ENCODE measurements at regions not wholly inside any gene's neighbourhood (a gene's known extent, or its start where the extent isn't known, plus 50 kb on each side); places are given as distances from the start of the nearest gene placed in this dataset.
A peak's percentile ranks its signal among the peaks of the same experiment; 100 is the strongest.
"Not testable (repeated sequence)": the region's sequence is repeated elsewhere in the genome, so short reads cannot be mapped to it uniquely, and the experiment has no call there.

DNA sequence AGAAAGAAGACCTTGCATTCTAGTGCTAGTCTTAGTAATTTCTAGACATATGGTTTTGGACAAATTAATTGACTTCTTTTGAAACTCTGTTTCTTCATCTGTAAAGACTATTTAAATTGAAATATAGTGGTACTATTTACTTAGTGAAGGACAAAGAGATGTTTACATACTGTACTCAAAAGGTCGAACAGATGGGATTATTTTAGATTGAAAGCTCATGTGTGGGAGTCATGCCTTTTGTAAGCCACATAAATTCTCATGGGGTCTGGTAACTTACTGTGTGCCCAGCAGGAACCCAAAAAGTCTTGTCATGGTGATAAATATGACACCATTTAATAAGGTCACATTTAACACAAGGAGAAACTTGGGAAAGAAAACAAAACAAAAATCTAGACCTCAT, 368.2 kb upstream of the CITED2 start:
- Histone ChIP-seq H3K9me3 (peaks cover 8% of the 10 kb centered on the region), H3K36me3 (peaks cover 2% of the 10 kb centered on the region; the same call in 1 of the 2 replicates), H3K4me3 (no peak overlapping the region), H3K27me3 (no peaks in the 10 kb centered on the region)
- no peak for DNase-seq

- H3K4me3 ChIP-seq = no peak overlapping the region
- H3K9me3 ChIP-seq = peaks cover 8% of the 10 kb centered on the region
- H3K27me3 ChIP-seq = no peaks in the 10 kb centered on the region
- H3K36me3 ChIP-seq = peaks cover 2% of the 10 kb centered on the region; the same call in 1 of the 2 replicates
- DNase-seq = no peak
These were observed 364.5 kb upstream of the CITED2 start for GRCh38 chr6:139738801-139739455.

DNA sequence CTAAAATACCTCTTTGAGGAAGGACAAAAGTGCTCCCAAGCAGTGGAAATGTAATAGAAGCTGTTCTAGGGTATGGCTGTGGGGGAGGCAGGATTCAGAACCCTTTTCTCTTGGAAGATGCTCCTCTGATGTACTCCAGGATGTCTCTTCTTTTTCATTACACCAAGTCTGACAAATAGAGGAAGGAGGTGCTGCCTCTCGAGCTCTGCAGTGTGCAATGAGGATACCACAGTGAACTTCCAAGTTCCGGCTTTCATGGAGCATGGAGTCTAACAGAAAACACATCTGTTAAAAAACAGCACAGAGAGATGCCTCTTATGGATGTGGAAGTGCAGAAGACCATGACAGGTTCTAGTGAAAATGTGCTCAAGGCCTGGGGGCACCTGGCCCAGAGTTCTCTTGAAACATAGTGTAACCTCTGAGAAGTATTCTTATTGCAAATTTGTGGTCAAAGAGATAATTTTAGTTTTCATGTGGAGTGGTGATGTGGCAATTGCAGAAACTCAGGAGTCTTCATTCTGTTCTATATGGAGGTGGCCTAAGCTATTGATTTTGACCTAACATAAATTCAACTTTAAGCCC, 362.0 kb upstream of the CITED2 start:
- no peak for DNase-seq
- H3K27me3 ChIP-seq = no peaks in the 10 kb centered on the region
- H3K4me3 ChIP-seq = no peak overlapping the region
- H3K36me3 ChIP-seq = no peaks in the 10 kb centered on the region
- H3K9me3 ChIP-seq = no peaks in the 10 kb centered on the region; the same call in 1 of the 2 replicates

DNA sequence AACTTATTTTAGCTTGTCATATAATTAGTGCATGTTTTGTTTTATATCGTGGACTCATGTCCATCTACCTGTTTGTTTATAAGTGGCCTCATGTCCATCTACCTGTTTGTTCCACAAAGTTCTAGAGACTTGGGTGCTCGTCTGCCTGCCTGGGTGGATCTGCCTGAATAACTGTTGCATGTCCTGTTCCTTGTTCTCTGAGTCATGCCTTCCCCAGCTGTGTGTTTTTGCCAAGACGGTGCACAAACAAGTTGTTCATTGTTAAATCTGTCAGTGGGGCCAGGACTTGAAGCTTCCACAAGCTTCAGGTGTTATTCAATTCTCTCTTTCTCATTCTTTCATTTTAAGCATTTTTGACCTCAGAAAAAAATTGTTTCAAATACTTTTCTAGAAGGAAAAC, 358.0 kb upstream of the CITED2 start:
- H3K4me3 ChIP-seq = no peak overlapping the region
- DNase-seq = peak; percentile 48
- no peaks in the 10 kb centered on the region for H3K36me3 ChIP-seq
- H3K9me3 ChIP-seq = no peaks in the 10 kb centered on the region
- H3K27me3 ChIP-seq = no peaks in the 10 kb centered on the region

DNA sequence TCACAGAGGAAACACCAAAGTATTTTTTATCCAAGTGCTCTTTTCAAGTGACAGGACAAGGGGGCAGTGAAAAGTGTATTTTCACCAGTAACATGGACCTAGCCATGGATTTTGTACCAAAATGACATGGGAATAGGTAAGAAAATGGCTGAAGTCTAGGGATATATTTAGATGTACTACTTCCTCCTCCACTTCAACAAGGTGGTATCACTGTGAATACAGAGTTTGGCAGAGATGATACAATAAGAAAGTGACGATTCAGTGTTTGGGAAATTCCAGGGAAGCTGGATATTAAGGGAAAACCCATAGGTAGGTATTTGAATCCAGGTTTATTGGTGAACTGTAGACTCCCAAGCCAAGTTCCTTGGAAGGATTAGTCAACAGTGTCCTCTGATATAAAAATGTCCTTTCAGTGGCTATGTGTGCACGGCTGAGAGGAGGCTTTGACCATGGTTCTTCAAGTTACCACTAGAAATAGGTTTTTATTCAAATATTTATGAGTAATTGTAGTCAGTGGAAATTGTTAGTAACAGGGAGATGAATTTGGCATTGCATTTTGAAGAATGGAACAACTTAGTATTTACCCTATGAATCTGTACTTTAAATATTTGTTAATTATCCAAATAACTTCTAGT, 356.0 kb upstream of the CITED2 start:
- H3K27me3 ChIP-seq = no peaks in the 10 kb centered on the region

GRCh38 chr6:139728876-139729427, 354.5 kb upstream of the CITED2 start:
- no peak for DNase-seq
- no peaks in the 10 kb centered on the region for H3K27me3 ChIP-seq
- H3K9me3 ChIP-seq = no peaks in the 10 kb centered on the region
- H3K4me3 ChIP-seq = no peak overlapping the region
- H3K36me3 ChIP-seq = no peaks in the 10 kb centered on the region

More for the DNA sequence above, 356.0 kb upstream of the CITED2 start:
- H3K4me3 ChIP-seq = no peak overlapping the region
- no peaks in the 10 kb centered on the region for H3K36me3 ChIP-seq
- no peaks in the 10 kb centered on the region for H3K9me3 ChIP-seq
- no peak for DNase-seq

- H3K27me3 ChIP-seq, DNase-seq, H3K9me3 ChIP-seq, H3K36me3 ChIP-seq, H3K4me3 ChIP-seq: not testable (repeated sequence)
These were observed 351.8 kb upstream of the CITED2 start for GRCh38 chr6:139726272-139726671.

DNA sequence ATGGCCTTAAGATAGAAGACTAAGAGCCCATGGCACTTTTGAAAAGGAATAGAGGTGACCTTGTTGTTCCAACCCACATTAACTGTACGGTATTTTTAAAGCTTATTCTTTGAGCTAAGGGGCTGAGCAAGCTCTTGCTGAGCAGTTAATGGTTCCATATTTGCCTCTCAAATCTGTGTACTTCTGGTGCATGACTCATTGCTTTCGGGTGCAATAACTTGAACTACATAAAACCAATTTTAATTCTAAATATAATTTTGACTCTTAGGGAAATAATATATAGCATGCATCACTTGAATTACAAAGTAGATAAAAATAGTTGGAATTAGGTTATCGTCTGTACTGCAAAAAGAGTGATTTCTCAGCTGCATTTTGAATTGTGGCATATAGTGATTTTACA, 348.1 kb upstream of the CITED2 start:
- Histone ChIP-seq H3K27me3 (no peaks in the 10 kb centered on the region), H3K36me3 (no peaks in the 10 kb centered on the region), H3K9me3 (no peaks in the 10 kb centered on the region), H3K4me3 (no peak overlapping the region)
- no peak for DNase-seq

GRCh38 chr6:139721954-139722353, 347.5 kb upstream of the CITED2 start:
- no peaks in the 10 kb centered on the region for H3K9me3 ChIP-seq
- H3K27me3 ChIP-seq = no peaks in the 10 kb centered on the region
- no peaks in the 10 kb centered on the region for H3K36me3 ChIP-seq
- DNase-seq = no peak
- no peak overlapping the region for H3K4me3 ChIP-seq

DNA sequence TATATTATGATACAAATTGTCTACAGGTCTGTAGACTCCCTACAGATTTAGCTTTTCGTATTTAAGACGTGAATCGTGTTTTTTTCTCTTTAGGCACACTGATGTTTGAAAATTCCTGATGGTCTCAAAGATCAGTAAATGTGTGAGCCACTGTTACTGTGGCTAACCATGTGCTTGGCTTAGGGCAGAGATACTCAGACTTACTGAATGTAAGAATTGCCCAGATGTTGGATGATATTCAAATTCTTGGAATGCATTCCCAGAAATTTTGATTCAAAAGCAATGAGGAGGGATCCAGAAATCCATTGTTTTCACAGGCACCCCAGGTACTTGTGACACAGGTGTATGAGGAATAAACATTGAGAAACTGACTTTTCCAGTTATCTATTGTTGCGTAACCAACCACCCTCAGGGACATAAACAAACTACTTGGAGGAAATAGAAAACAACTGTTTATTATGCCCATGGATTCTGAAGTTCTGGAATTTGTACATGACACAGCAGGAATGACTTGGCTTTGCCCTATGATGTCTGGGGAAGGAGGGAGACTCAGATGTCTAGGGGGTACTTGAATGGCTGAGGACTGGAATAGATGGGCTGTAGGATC, 339.6 kb upstream of the CITED2 start:
- no peak for DNase-seq
- H3K9me3 ChIP-seq = no peaks in the 10 kb centered on the region
- H3K4me3 ChIP-seq = no peak overlapping the region

GRCh38 chr6:139713424-139713823, 339.0 kb upstream of the CITED2 start:
- DNase-seq = no peak
- no peaks in the 10 kb centered on the region for H3K27me3 ChIP-seq

More for the DNA sequence above, 339.6 kb upstream of the CITED2 start:
- no peaks in the 10 kb centered on the region for H3K36me3 ChIP-seq
- no peaks in the 10 kb centered on the region for H3K27me3 ChIP-seq

GRCh38 chr6:139712830-139713229, 338.4 kb upstream of the CITED2 start:
- Histone ChIP-seq H3K4me3 (no peak overlapping the region), H3K9me3 (no peaks in the 10 kb centered on the region), H3K36me3 (no peaks in the 10 kb centered on the region), H3K27me3 (no peaks in the 10 kb centered on the region)
- no peak for DNase-seq

More at GRCh38 chr6:139713424-139713823, 339.0 kb upstream of the CITED2 start:
- Histone ChIP-seq H3K9me3 (no peaks in the 10 kb centered on the region), H3K36me3 (no peaks in the 10 kb centered on the region), H3K4me3 (no peak overlapping the region)

GRCh38 chr6:139711804-139712585, 337.5 kb upstream of the CITED2 start:
- Histone ChIP-seq H3K9me3 (no peaks in the 10 kb centered on the region), H3K27me3 (no peaks in the 10 kb centered on the region), H3K4me3 (no peak overlapping the region), H3K36me3 (no peaks in the 10 kb centered on the region)
- DNase-seq = no peak

DNA sequence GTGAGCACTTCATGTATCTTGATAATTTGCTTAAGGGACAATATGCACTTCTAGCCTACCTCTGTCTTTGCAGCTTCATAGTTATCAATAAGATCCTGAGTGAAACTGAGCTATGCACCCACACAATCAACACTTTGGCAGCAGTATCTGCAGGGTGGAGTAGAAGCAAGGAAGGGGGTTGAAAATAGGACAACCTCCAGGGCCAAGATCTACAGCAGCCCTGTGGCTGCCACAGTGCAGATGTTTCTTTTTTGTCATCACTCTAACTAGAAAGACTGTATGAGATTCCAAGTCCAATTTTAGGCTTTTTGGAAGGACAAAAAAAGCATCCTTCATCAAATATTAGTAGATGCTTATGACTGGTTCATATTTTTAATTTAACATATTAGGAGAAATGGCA, 336.1 kb upstream of the CITED2 start:
- no peak for DNase-seq
- no peaks in the 10 kb centered on the region for H3K36me3 ChIP-seq
- no peaks in the 10 kb centered on the region for H3K9me3 ChIP-seq
- no peak overlapping the region for H3K4me3 ChIP-seq
- no peaks in the 10 kb centered on the region for H3K27me3 ChIP-seq

GRCh38 chr6:139708337-139709199, 334.1 kb upstream of the CITED2 start:
- no peaks in the 10 kb centered on the region for H3K36me3 ChIP-seq
- no peak for DNase-seq
- peaks cover 8% of the 10 kb centered on the region; the same call in 1 of the 2 replicates for H3K9me3 ChIP-seq
- H3K4me3 ChIP-seq = no peak overlapping the region
- no peaks in the 10 kb centered on the region for H3K27me3 ChIP-seq

- Histone ChIP-seq H3K36me3 (no peaks in the 10 kb centered on the region), H3K9me3 (peaks cover 8% of the 10 kb centered on the region; the same call in 1 of the 2 replicates), H3K27me3 (no peaks in the 10 kb centered on the region), H3K4me3 (no peak overlapping the region)
- DNase-seq = no peak
These were observed 332.5 kb upstream of the CITED2 start for GRCh38 chr6:139706912-139707311.
